ENCODE measurements at regions not wholly inside any gene's neighbourhood (a gene's known extent, or its start where the extent isn't known, plus 50 kb on each side); places are given as distances from the start of the nearest gene placed in this dataset.

DNA sequence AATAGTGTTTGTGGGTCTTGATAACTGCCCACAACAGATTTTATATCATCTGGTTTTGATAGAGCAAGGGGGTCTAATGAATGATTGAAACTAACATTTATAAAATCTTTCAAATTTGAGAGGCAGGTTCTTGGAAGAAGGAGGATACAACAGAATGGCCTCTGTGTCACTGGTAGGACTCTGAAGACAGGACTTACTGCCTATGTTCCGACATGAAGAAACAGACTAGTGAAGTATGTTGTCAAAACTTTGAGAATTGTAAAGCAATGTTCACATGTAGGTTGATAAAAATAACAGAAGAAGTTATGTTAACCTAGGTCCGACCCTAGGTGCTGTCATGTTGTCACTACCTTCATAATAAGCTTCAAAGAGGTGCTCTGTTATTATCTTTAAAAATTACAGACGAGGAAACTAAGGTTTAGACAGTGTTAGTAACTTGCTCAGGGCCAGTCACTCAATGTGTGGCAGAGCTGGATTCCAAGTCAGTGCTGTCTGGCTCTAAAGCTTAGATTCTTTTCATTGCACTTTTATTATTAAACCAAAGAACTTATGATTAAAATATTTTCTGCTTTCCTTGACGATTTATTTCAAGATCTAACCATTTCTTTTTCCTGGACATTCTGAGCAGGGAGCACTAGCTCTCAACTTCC, 146.2 kb downstream of the RPIA start:
- no peak for DNase-seq (ENCODE audit: low read depth)
- TF ChIP-seq, protein P1, sequence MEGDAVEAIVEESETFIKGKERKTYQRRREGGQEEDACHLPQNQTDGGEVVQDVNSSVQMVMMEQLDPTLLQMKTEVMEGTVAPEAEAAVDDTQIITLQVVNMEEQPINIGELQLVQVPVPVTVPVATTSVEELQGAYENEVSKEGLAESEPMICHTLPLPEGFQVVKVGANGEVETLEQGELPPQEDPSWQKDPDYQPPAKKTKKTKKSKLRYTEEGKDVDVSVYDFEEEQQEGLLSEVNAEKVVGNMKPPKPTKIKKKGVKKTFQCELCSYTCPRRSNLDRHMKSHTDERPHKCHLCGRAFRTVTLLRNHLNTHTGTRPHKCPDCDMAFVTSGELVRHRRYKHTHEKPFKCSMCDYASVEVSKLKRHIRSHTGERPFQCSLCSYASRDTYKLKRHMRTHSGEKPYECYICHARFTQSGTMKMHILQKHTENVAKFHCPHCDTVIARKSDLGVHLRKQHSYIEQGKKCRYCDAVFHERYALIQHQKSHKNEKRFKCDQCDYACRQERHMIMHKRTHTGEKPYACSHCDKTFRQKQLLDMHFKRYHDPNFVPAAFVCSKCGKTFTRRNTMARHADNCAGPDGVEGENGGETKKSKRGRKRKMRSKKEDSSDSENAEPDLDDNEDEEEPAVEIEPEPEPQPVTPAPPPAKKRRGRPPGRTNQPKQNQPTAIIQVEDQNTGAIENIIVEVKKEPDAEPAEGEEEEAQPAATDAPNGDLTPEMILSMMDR (conservative IDR thresholded peaks at IDR 0.05; ENCODE audit: control insufficient read depth, insufficient read depth, low read depth, low read length) = no peak
- no peak overlapping the region for H3K4me3 ChIP-seq (ENCODE audit: control insufficient read depth, low read depth, low read length)

DNA sequence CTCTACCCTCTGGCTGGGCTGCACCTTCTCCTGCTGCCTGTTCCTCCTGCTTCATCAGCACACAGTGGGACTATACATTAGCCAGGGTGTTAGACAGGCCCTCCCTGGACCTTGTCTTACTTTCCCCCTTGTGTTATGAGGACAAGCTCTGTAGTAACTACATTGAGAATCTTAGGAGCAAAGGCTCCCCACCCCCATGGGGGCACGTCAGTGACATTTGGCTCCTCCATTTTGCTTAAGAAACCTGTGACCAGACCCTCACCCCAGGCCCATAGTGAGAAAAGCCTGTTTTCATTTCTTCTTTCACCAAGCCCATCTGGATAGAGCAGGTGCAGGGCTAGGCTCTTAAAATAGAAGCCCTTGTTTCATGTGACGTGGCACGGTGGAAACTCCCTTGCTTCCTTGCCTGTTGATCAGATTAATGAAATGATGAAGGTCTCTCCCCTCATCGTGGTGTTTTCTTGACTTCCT, 146.7 kb downstream of the RPIA start:
- TF ChIP-seq, protein P1 (conservative IDR thresholded peaks at IDR 0.05; ENCODE audit: control insufficient read depth, insufficient read depth, low read depth, low read length) = no peak
- H3K4me3 ChIP-seq (ENCODE audit: control insufficient read depth, low read depth, low read length) = no peak overlapping the region
- DNase-seq (ENCODE audit: low read depth) = no peak

DNA sequence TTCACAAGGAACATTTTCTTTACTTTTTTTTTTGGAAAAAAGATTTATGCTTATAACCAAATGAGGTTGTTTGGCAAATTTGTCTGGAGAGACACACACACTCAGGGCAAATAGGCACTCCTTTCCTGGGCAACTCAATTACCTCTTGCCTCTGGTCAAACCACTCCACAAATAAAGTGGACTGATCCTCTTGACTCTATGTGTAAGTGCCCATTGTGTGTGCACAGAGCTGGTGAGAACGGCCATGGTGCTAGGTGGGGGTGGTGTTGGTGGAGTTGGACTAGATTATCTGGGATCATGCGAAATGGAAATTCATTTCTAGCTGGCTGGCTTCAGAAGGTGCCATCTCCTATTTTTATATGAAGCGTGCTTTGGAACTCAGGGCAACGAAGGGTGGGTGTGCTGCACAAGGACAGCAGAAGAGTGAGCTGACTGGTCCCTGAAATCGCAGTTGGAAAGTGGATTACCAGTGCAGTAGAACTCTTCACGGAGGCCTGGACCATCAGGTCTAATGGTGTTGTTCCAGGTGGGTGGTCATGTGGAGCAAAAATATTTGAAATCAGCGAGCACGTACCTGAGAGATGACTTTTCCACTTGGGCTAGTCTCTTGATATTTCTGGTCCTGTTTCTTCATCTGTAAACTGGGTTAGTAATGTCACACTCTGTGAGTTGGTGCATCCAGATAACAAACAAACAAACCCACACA, 149.9 kb downstream of the RPIA start:
- TF ChIP-seq, protein P1 (conservative IDR thresholded peaks at IDR 0.05; ENCODE audit: control insufficient read depth, insufficient read depth, low read depth, low read length) = no peak
- DNase-seq (ENCODE audit: low read depth) = no peak
- no peak overlapping the region for H3K4me3 ChIP-seq (ENCODE audit: control insufficient read depth, low read depth, low read length)

DNA sequence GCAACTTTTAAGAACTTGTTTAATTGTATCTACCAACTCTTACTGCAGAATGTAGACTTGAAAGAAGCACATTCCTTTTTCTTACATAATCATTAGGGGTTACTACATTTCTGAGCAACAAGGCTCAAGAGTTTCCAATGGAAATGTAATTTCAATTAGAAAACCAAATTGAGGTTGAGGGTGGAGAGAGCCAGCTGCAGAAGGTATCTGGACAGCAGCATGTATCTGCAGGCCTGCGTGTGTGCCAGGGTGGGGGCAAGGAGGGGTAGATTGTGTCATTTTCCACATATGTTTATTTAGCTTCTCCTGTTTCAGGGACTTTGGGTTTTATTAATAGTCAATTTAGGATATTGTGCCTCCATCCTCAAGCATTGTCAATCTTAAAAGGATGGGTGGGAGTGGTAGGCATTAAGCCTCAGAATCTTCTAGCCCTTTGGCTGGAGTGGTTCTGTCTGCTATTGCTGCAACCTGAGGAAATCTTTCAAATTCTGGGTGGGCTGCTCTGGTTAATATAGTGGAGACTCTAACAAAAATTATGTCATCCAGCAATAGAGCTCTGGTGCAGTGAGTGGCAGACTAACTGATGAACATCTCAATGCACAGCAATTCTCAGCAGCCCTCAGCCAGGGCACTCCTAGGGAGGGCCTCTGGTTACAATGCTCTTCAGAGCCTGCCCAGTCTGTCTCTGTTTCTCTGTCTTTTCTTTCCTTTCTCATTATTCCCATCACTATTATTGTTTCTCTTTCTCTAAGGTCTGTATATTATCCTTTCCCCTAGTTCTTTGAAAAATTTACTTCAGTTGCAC, 151.4 kb downstream of the RPIA start:
- no peak for DNase-seq (ENCODE audit: low read depth)
- no peak overlapping the region for H3K4me3 ChIP-seq (ENCODE audit: control insufficient read depth, low read depth, low read length)
- TF ChIP-seq, protein P1 (conservative IDR thresholded peaks at IDR 0.05; ENCODE audit: control insufficient read depth, insufficient read depth, low read depth, low read length) = no peak

DNA sequence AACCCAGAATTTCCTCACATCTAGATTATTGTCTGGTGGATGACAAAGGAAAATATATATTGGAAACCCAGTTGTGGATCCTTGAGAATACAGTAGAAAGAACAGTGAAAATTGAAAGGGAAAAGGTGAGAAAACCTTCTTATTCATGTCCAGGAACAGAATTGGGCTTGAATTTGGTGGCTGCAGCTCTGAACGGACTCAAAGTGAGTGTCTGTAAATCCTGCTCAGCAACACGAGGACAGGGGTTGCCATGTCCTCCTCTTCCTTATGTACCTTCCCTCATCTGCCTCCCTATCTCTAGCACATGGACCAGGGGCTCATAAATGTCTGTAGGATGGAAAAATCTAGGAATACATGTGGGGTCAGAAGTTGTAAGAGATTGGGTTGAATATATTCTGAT, 152.2 kb downstream of the RPIA start:
- DNase-seq (ENCODE audit: low read depth) = no peak
- TF ChIP-seq, protein P1 (conservative IDR thresholded peaks at IDR 0.05; ENCODE audit: control insufficient read depth, insufficient read depth, low read depth, low read length) = no peak
- H3K4me3 ChIP-seq (ENCODE audit: control insufficient read depth, low read depth, low read length) = no peak overlapping the region

DNA sequence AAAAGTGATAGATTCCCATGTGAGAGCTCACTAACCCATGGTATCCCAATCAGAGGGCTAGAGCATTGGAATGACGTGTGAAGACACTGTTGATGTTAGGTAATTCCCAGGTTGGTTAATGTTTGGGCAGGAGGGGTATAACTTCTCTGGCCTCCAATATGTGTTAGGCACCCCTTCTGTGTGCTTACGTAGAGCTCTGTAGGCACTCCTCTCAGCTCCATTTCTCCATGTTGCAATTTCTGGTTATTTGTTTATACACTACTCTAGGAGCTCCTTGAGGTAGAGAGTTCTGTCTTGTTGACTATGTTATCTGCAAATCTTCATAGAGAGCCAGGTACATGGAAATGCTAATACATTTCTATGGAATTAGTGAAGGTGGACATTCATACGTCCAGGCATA, 153.5 kb downstream of the RPIA start:
- TF ChIP-seq, protein P1 (conservative IDR thresholded peaks at IDR 0.05; ENCODE audit: control insufficient read depth, insufficient read depth, low read depth, low read length) = no peak
- no peak overlapping the region for H3K4me3 ChIP-seq (ENCODE audit: control insufficient read depth, low read depth, low read length)
- DNase-seq (ENCODE audit: low read depth) = no peak
